Activated T-cell treated with anti-CD3 and anti-CD28 coated beads, Interleukin-2, amount 50 U/mL, for 24 hours (primary cell): ENCODE measurements at regions not wholly inside any gene's neighbourhood (a gene's known extent, or its start where the extent isn't known, plus 50 kb on each side); places are given as distances from the start of the nearest gene placed in this dataset.

Experiments used
- DNase-seq: peaks from one replicate; pipeline ENCODE4 v3.0.0-alpha.2; 2020
- H3K27ac Mint-ChIP-seq: 2 replicates; pipeline ENCODE4 v1.8.0; 2020; ENCODE audit warnings: mild to moderate bottlenecking, mixed read lengths
- H3K27me3 Mint-ChIP-seq: 2 replicates; pipeline ENCODE4 v1.8.0; 2020; ENCODE audit warnings: mixed read lengths
- H3K36me3 Mint-ChIP-seq: 2 replicates; pipeline ENCODE4 v1.8.0; 2020; ENCODE audit warnings: low read depth, mixed read lengths
- H3K4me1 Mint-ChIP-seq: 2 replicates; pipeline ENCODE4 v1.8.0; 2020; ENCODE audit warnings: low read depth, mixed read lengths
- H3K4me3 Mint-ChIP-seq: 2 replicates; pipeline ENCODE4 v1.8.0; 2020; ENCODE audit warnings: mild to moderate bottlenecking, moderate library complexity, mixed read lengths
- H3K9me3 Mint-ChIP-seq: 2 replicates; pipeline ENCODE4 v1.8.0; 2020; ENCODE audit warnings: mixed read lengths

- Mint-ChIP-seq H3K27me3 (peaks cover 47% of the 10 kb centered on the region), H3K36me3 (no peaks in the 10 kb centered on the region), H3K4me3 (no peak overlapping the region), H3K27ac (no peak overlapping the region), H3K9me3 (no peaks in the 10 kb centered on the region), H3K4me1 (no peaks in the 10 kb centered on the region)
- no peak for DNase-seq
These were observed 63.1 kb upstream of the LEP start for GRCh38 chr7:128177768-128178550.

- no peak for DNase-seq
- Mint-ChIP-seq H3K27ac (no peak overlapping the region), H3K9me3 (no peaks in the 10 kb centered on the region), H3K4me1 (no peaks in the 10 kb centered on the region), H3K4me3 (no peak overlapping the region), H3K27me3 (peaks cover 47% of the 10 kb centered on the region), H3K36me3 (no peaks in the 10 kb centered on the region)
These were observed 62.5 kb upstream of the LEP start for GRCh38 chr7:128178611-128179010.

DNA sequence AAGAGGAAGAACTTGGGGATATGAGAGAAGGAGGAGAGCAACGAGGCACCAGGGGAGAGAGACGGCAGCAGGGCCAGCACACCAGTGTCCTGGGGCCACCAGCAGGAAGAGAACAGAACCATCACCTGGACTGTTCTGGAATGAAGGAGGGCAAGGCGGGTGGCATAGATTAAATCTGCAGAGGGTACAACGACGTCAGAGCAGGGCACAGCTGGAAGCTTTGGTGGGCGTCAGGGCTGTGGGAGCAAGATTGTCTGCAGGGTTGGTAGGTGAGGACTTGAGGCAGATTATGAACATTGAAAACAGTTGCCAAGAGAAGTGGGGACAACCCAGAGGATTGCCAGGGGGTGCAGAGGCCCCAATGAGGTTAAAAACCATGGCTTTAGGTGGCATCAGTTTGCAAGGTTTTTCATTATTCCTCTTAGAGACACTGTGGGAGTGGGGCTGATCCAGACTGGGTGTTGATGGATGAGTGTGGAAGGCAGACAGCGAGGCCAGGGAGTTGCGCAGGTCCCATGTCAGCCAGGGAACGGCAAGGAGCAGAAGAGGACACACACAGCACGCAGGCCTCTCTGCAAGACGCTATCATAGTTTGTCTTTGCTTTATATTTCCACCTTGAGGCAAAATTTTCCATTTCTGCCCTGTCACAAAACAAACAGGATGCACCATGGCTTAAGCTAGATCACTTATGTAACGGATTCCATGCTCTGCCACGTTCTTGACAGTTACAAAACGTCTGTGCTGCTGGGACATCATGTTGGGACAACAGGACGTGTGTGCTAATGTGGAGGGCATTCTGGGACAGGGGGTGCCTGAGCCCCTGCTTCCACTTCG is 52.5 kb upstream of the LEP start:
- H3K9me3 Mint-ChIP-seq, result peaks cover under 1% of the 10 kb centered on the region
- H3K27me3 Mint-ChIP-seq, result peaks cover 39% of the 10 kb centered on the region
- no peak overlapping the region for H3K4me3 Mint-ChIP-seq
- H3K36me3 Mint-ChIP-seq, result no peaks in the 10 kb centered on the region
- DNase-seq, result peak; percentile 8
- H3K4me1 Mint-ChIP-seq, result no peaks in the 10 kb centered on the region
- no peak overlapping the region for H3K27ac Mint-ChIP-seq

DNA sequence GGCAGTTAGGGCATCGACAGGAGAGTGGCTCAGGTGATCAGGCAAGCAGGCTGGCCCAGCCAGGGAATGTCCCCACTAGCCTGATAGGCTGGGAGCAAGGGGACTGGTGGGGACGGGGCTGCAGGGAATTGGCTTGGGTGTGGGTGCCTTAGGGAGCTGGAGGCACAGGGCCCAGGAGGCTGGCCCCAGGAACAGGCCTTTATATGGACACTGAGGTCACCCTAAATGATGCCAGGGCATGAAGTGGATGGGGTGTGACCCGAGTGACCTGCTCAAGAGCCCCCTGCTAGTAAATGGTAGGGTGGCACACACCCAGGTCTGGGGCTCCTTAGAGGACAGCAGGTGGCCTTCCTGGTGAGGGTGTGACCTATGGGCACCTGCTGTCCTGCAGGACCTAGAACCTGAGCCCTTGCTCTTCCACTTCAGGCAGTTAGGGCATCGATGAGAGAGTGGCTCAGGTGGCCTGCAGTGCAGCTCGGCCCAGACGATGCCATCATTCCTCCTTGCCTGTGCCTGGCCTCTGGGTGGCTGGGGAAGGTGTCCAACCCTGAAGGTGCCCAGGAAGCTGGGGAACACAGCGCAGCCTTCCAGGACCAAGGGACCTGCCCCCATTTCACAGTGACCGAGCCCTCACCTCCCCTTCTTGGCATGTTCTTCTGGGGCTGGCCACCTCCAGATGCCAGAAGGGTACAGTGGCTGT is 51.7 kb upstream of the LEP start:
- H3K9me3 Mint-ChIP-seq, result peaks cover 6% of the 10 kb centered on the region
- no peaks in the 10 kb centered on the region for H3K36me3 Mint-ChIP-seq
- no peak overlapping the region for H3K27ac Mint-ChIP-seq
- H3K27me3 Mint-ChIP-seq, result peaks cover 37% of the 10 kb centered on the region
- H3K4me3 Mint-ChIP-seq, result no peak overlapping the region
- H3K4me1 Mint-ChIP-seq, result peaks cover 2% of the 10 kb centered on the region
- DNase-seq, result no peak

DNA sequence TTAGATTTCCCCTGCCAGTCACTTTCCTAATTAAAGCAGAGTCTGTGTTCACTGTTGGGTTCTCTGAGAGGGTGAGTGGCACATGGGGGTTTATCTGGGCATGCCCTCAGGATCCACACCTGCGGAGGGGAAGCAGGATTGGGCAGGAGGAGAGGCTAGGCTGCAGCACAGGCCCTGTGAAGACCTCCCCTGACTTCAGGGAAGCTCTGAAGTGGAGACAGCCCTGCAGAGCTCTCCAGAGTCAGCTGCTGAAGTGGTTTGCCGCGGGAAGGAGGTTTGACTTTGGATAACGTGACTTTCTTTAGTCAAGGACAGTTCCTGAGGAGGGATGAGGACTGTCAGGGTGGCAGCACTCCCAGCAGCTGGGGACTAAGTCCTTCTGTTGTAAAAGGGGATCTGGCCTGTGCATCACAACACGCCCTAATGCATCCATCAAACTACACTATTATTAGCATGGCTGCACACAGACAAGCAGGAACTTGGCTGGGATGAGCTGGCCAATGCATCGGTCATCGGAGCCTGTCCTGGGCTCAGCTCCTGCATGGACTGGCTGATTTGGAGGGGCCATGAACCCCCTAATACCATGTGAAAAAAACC is 50.9 kb upstream of the LEP start:
- no peak overlapping the region for H3K27ac Mint-ChIP-seq
- no peak overlapping the region for H3K4me3 Mint-ChIP-seq

DNA sequence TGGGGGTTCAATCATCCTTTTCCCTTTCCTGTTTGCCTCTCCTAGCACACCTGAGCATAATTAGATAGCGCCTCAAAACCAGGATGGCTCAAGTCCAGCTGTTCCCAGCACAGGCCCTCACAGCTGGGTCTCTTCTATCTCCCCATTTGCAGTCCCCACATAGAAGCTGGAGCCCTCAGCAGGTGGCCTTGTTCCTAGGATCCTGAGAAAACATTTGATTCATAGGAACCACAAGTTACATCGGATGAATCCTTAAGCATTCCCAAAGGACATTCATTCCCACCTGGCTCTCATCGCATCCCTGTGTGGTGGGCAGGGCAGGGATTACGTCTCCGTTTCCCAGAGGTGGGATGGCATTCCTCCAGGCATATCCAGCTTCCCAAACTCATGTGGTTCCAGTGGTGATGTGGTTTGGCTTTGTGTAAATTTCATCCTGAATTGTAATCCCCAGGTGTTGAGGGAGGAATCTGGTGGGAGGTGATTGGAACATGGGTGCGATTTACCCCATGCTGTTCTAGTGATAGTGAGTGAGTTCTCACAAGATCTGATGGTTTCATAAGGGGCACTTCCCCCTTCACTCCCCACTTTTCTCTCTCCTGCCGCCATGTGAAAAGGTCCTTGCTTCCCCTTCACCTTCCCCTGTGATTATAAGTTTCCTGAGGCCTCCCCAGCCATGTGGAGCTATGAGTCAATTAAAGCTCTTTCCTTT is 49.8 kb upstream of the LEP start:
- peaks cover 37% of the 10 kb centered on the region for H3K27me3 Mint-ChIP-seq
- H3K36me3 Mint-ChIP-seq, result peaks cover 2% of the 10 kb centered on the region
- H3K4me1 Mint-ChIP-seq, result peaks cover 7% of the 10 kb centered on the region

More for the DNA sequence above, 50.9 kb upstream of the LEP start:
- Mint-ChIP-seq H3K4me1 (peaks cover 7% of the 10 kb centered on the region), H3K27me3 (peaks cover 37% of the 10 kb centered on the region), H3K9me3 (peaks cover 14% of the 10 kb centered on the region), H3K36me3 (peaks cover 2% of the 10 kb centered on the region)
- DNase-seq, result no peak

More for the DNA sequence above, 49.8 kb upstream of the LEP start:
- DNase-seq, result no peak
- Mint-ChIP-seq H3K9me3 (peaks cover 23% of the 10 kb centered on the region), H3K4me3 (no peak overlapping the region), H3K27ac (no peak overlapping the region)
